OCI-LY7 (cell line): ENCODE measurements at regions not wholly inside any gene's neighbourhood (a gene's known extent, or its start where the extent isn't known, plus 50 kb on each side); places are given as distances from the start of the nearest gene placed in this dataset.

ENCODE experiments used
- EZH2phosphoT487 ChIP-seq: fragments of 200-600 bp; sonication (generic); IDR thresholded peaks from 2 replicates; pipeline ENCODE4 v1.6.1; 2018; ENCODE audit warnings: low read depth, borderline replicate concordance, mild to moderate bottlenecking, mixed run types, antibody characterized with exemption, low read length, moderate library complexity, mixed read lengths
- TF ChIP-seq, protein P1 (sequence below): fragments of 200-600 bp; sonication (generic); conservative IDR thresholded peaks from 2 replicates; pipeline ENCODE4 v1.5.1; 2014; ENCODE audit warnings: mild to moderate bottlenecking, antibody characterized with exemption, low read length, moderate library complexity, mixed read lengths

DNA sequence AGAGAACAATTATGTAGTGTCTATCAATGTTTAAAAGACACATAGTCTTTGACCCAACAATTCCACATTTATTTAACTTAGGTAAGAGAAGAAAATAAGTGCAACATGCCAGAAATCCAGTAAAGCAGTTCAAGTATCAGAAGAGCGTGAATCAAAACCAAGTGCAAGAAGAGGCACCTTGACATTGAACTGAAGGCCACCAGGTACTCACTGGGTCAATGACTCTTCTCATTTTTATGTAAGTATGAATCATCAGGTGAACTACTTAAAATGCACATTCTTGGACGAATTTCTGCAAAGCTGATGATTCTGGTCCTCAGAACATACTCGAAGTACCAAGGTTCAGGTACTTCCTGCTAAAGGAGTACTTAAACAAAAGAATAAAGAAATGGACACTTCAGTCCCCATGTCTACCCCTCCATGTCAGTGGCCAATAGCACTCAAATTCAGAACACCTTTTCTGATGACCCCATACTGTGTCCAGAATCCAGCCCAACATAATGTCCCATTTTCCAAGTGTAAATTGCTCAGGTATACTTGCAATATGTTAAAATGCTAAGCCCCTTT, 481.9 kb downstream of the GJA1 start:
- TF ChIP-seq, protein P1, sequence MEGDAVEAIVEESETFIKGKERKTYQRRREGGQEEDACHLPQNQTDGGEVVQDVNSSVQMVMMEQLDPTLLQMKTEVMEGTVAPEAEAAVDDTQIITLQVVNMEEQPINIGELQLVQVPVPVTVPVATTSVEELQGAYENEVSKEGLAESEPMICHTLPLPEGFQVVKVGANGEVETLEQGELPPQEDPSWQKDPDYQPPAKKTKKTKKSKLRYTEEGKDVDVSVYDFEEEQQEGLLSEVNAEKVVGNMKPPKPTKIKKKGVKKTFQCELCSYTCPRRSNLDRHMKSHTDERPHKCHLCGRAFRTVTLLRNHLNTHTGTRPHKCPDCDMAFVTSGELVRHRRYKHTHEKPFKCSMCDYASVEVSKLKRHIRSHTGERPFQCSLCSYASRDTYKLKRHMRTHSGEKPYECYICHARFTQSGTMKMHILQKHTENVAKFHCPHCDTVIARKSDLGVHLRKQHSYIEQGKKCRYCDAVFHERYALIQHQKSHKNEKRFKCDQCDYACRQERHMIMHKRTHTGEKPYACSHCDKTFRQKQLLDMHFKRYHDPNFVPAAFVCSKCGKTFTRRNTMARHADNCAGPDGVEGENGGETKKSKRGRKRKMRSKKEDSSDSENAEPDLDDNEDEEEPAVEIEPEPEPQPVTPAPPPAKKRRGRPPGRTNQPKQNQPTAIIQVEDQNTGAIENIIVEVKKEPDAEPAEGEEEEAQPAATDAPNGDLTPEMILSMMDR: no peak
- no peak for TF ChIP-seq EZH2phosphoT487
